ENCODE measurements at regions not wholly inside any gene's neighbourhood (a gene's known extent, or its start where the extent isn't known, plus 50 kb on each side); places are given as distances from the start of the nearest gene placed in this dataset.

- no peaks in the 10 kb centered on the region for H3K36me3 ChIP-seq (ENCODE audit: control insufficient read depth in 2 of 2, insufficient read depth in 2 of 2, low read length in 1 of 2)
- no peak overlapping the region for H3K27ac ChIP-seq (ENCODE audit: low read depth in 1 of 2, low read length in 1 of 2)
- DNase-seq (ENCODE audit: low read depth in 6 of 9, low spot score in 9 of 9) = no peak
- H3K4me3 ChIP-seq (ENCODE audit: low read length in 2 of 2) = no peak overlapping the region
- no peaks in the 10 kb centered on the region for H3K4me1 ChIP-seq (ENCODE audit: control insufficient read depth in 2 of 2, insufficient read depth in 2 of 2, low read length in 2 of 2)
- peaks cover 0 to 13% of the 10 kb centered on the region in 2 donors for H3K9me3 ChIP-seq (ENCODE audit: control insufficient read depth in 2 of 2, insufficient read depth in 1 of 2, low read length in 1 of 2)
- WGBS = 93% methylated on average over 11 of the region's 11 CpGs
- no peaks in the 10 kb centered on the region for H3K27me3 ChIP-seq (ENCODE audit: control insufficient read depth in 2 of 2, insufficient read depth in 1 of 2, low read length in 1 of 2)
Observed at GRCh38 chr14:104287301-104288009, 149.1 kb downstream of the KIF26A start.

- H3K27ac ChIP-seq (ENCODE audit: low read depth in 1 of 2, low read length in 1 of 2) = no peak overlapping the region
- WGBS = 94% methylated on average over 12 of the region's 12 CpGs
- no peaks in the 10 kb centered on the region for H3K4me1 ChIP-seq (ENCODE audit: control insufficient read depth in 2 of 2, insufficient read depth in 2 of 2, low read length in 2 of 2)
- H3K27me3 ChIP-seq (ENCODE audit: control insufficient read depth in 2 of 2, insufficient read depth in 1 of 2, low read length in 1 of 2) = no peaks in the 10 kb centered on the region
- H3K36me3 ChIP-seq (ENCODE audit: control insufficient read depth in 2 of 2, insufficient read depth in 2 of 2, low read length in 1 of 2) = no peaks in the 10 kb centered on the region
- no peak overlapping the region for H3K4me3 ChIP-seq (ENCODE audit: low read length in 2 of 2)
- H3K9me3 ChIP-seq (ENCODE audit: control insufficient read depth in 2 of 2, insufficient read depth in 1 of 2, low read length in 1 of 2) = peaks cover 0 to 13% of the 10 kb centered on the region in 2 donors
- DNase-seq (ENCODE audit: low read depth in 6 of 9, low spot score in 9 of 9) = no peak
Observed at GRCh38 chr14:104288272-104288671, 149.9 kb downstream of the KIF26A start.

- Histone ChIP-seq H3K4me1 (ENCODE audit: control insufficient read depth in 2 of 2, insufficient read depth in 2 of 2, low read length in 2 of 2) (no peaks in the 10 kb centered on the region), H3K27me3 (ENCODE audit: control insufficient read depth in 2 of 2, insufficient read depth in 1 of 2, low read length in 1 of 2) (no peaks in the 10 kb centered on the region), H3K4me3 (ENCODE audit: low read length in 2 of 2) (no peak overlapping the region), H3K36me3 (ENCODE audit: control insufficient read depth in 2 of 2, insufficient read depth in 2 of 2, low read length in 1 of 2) (no peaks in the 10 kb centered on the region), H3K9me3 (ENCODE audit: control insufficient read depth in 2 of 2, insufficient read depth in 1 of 2, low read length in 1 of 2) (peaks cover 0 to 13% of the 10 kb centered on the region in 2 donors), H3K27ac (ENCODE audit: low read depth in 1 of 2, low read length in 1 of 2) (no peak overlapping the region)
- 47% methylated on average over 3 of the region's 3 CpGs for WGBS
- no peak for DNase-seq (ENCODE audit: low read depth in 6 of 9, low spot score in 9 of 9)
Observed at GRCh38 chr14:104289507-104289906, 151.1 kb downstream of the KIF26A start.

- H3K4me1 ChIP-seq (ENCODE audit: control insufficient read depth in 2 of 2, insufficient read depth in 2 of 2, low read length in 2 of 2) = no peaks in the 10 kb centered on the region
- DNase-seq (ENCODE audit: low read depth in 6 of 9, low spot score in 9 of 9) = no peak
- H3K4me3 ChIP-seq (ENCODE audit: low read length in 2 of 2) = no peak overlapping the region
- WGBS = 85% methylated on average over 14 of the region's 14 CpGs
- peaks cover 0 to 13% of the 10 kb centered on the region in 2 donors for H3K9me3 ChIP-seq (ENCODE audit: control insufficient read depth in 2 of 2, insufficient read depth in 1 of 2, low read length in 1 of 2)
- H3K27me3 ChIP-seq (ENCODE audit: control insufficient read depth in 2 of 2, insufficient read depth in 1 of 2, low read length in 1 of 2) = no peaks in the 10 kb centered on the region
- H3K27ac ChIP-seq (ENCODE audit: low read depth in 1 of 2, low read length in 1 of 2) = no peak overlapping the region
- H3K36me3 ChIP-seq (ENCODE audit: control insufficient read depth in 2 of 2, insufficient read depth in 2 of 2, low read length in 1 of 2) = no peaks in the 10 kb centered on the region
Observed at GRCh38 chr14:104290058-104290667, 151.8 kb downstream of the KIF26A start.

- Histone ChIP-seq H3K4me1 (ENCODE audit: control insufficient read depth in 2 of 2, insufficient read depth in 2 of 2, low read length in 2 of 2) (no peaks in the 10 kb centered on the region), H3K36me3 (ENCODE audit: control insufficient read depth in 2 of 2, insufficient read depth in 2 of 2, low read length in 1 of 2) (no peaks in the 10 kb centered on the region), H3K4me3 (ENCODE audit: low read length in 2 of 2) (no peak overlapping the region), H3K27me3 (ENCODE audit: control insufficient read depth in 2 of 2, insufficient read depth in 1 of 2, low read length in 1 of 2) (no peaks in the 10 kb centered on the region), H3K27ac (ENCODE audit: low read depth in 1 of 2, low read length in 1 of 2) (no peak overlapping the region), H3K9me3 (ENCODE audit: control insufficient read depth in 2 of 2, insufficient read depth in 1 of 2, low read length in 1 of 2) (peaks cover 0 to 13% of the 10 kb centered on the region in 2 donors)
- no peak for DNase-seq (ENCODE audit: low read depth in 6 of 9, low spot score in 9 of 9)
- 84% methylated on average over 9 of the region's 9 CpGs for WGBS
Observed at GRCh38 chr14:104290756-104291122, 152.4 kb downstream of the KIF26A start.

GRCh38 chr14:104291123-104292000, 153.0 kb downstream of the KIF26A start:
- H3K36me3 ChIP-seq (ENCODE audit: control insufficient read depth in 2 of 2, insufficient read depth in 2 of 2, low read length in 1 of 2) = no peaks in the 10 kb centered on the region
- H3K4me3 ChIP-seq (ENCODE audit: low read length in 2 of 2) = no peak overlapping the region
- DNase-seq (ENCODE audit: low read depth in 6 of 9, low spot score in 9 of 9) = no peak
- WGBS = 67% methylated on average over 25 of the region's 25 CpGs
- H3K9me3 ChIP-seq (ENCODE audit: control insufficient read depth in 2 of 2, insufficient read depth in 1 of 2, low read length in 1 of 2) = peaks cover 0 to 13% of the 10 kb centered on the region in 2 donors
- H3K4me1 ChIP-seq (ENCODE audit: control insufficient read depth in 2 of 2, insufficient read depth in 2 of 2, low read length in 2 of 2) = no peaks in the 10 kb centered on the region
- no peak overlapping the region for H3K27ac ChIP-seq (ENCODE audit: low read depth in 1 of 2, low read length in 1 of 2)
- H3K27me3 ChIP-seq (ENCODE audit: control insufficient read depth in 2 of 2, insufficient read depth in 1 of 2, low read length in 1 of 2) = no peaks in the 10 kb centered on the region

GRCh38 chr14:104292084-104292970, 153.9 kb downstream of the KIF26A start:
- Histone ChIP-seq H3K27me3 (ENCODE audit: control insufficient read depth in 2 of 2, insufficient read depth in 1 of 2, low read length in 1 of 2) (no peaks in the 10 kb centered on the region), H3K4me1 (ENCODE audit: control insufficient read depth in 2 of 2, insufficient read depth in 2 of 2, low read length in 2 of 2) (no peaks in the 10 kb centered on the region), H3K36me3 (ENCODE audit: control insufficient read depth in 2 of 2, insufficient read depth in 2 of 2, low read length in 1 of 2) (no peaks in the 10 kb centered on the region), H3K4me3 (ENCODE audit: low read length in 2 of 2) (no peak overlapping the region), H3K27ac (ENCODE audit: low read depth in 1 of 2, low read length in 1 of 2) (no peak overlapping the region), H3K9me3 (ENCODE audit: control insufficient read depth in 2 of 2, insufficient read depth in 1 of 2, low read length in 1 of 2) (peaks cover 0 to 13% of the 10 kb centered on the region in 2 donors)
- DNase-seq (ENCODE audit: low read depth in 6 of 9, low spot score in 9 of 9) = no peak
- 79% methylated on average over 28 of the region's 28 CpGs for WGBS

- peaks cover 0 to 10% of the 10 kb centered on the region in 2 donors for H3K9me3 ChIP-seq (ENCODE audit: control insufficient read depth in 2 of 2, insufficient read depth in 1 of 2, low read length in 1 of 2)
- no peaks in the 10 kb centered on the region for H3K36me3 ChIP-seq (ENCODE audit: control insufficient read depth in 2 of 2, insufficient read depth in 2 of 2, low read length in 1 of 2)
- H3K27ac ChIP-seq (ENCODE audit: low read depth in 1 of 2, low read length in 1 of 2) = no peak overlapping the region
- no peaks in the 10 kb centered on the region for H3K4me1 ChIP-seq (ENCODE audit: control insufficient read depth in 2 of 2, insufficient read depth in 2 of 2, low read length in 2 of 2)
- H3K4me3 ChIP-seq (ENCODE audit: low read length in 2 of 2) = no peak overlapping the region
- DNase-seq (ENCODE audit: low read depth in 6 of 9, low spot score in 9 of 9) = no peak
- no peaks in the 10 kb centered on the region for H3K27me3 ChIP-seq (ENCODE audit: control insufficient read depth in 2 of 2, insufficient read depth in 1 of 2, low read length in 1 of 2)
- WGBS = 59% methylated on average over 15 of the region's 15 CpGs
Observed at GRCh38 chr14:104293231-104293841, 154.9 kb downstream of the KIF26A start.
